GM10266 (cell line): ENCODE measurements at regions not wholly inside any gene's neighbourhood (a gene's known extent, or its start where the extent isn't known, plus 50 kb on each side); places are given as distances from the start of the nearest gene placed in this dataset.

Experiments
- DNase-seq: peaks from one replicate; pipeline ENCODE4 v3.0.0; 2012; ENCODE audit errors: extremely low spot score
- CTCF ChIP-seq: IDR thresholded peaks from 2 replicates; pipeline ENCODE4 v1.5.1; 2012; ENCODE audit warnings: mild to moderate bottlenecking, low read depth; ENCODE audit not compliant: control insufficient read depth, insufficient read depth; ENCODE audit errors: missing control alignments

- TF ChIP-seq CTCF, result no peak
- DNase-seq, result no peak
Observed at GRCh38 chr13:43990021-43990420, 110.3 kb downstream of the LACC1 start.

GRCh38 chr13:43990829-43991228 lies 111.1 kb downstream of the LACC1 start:
- TF ChIP-seq CTCF, result no peak
- DNase-seq, result no peak

- no peak for TF ChIP-seq CTCF
- DNase-seq, result no peak
Observed at GRCh38 chr13:43991773-43992201, 112.1 kb downstream of the LACC1 start.

- no peak for TF ChIP-seq CTCF
- no peak for DNase-seq
Observed at GRCh38 chr13:43992211-43992610, 112.5 kb downstream of the LACC1 start.

GRCh38 chr13:43994999-43995859 lies 115.5 kb downstream of the LACC1 start:
- DNase-seq, result no peak
- TF ChIP-seq CTCF, result no peak

- no peak for TF ChIP-seq CTCF
- no peak for DNase-seq
Observed at GRCh38 chr13:43996221-43996620, 116.5 kb downstream of the LACC1 start.

- DNase-seq, result no peak
- no peak for TF ChIP-seq CTCF
Observed at GRCh38 chr13:44003481-44003880, 123.8 kb downstream of the LACC1 start.
